ENCODE measurements at regions not wholly inside any gene's neighbourhood (a gene's known extent, or its start where the extent isn't known, plus 50 kb on each side); places are given as distances from the start of the nearest gene placed in this dataset.

GRCh38 chr15:39132954-39133600 is 447.8 kb upstream of the THBS1 start:
- Mint-ChIP-seq H3K4me1 (no peaks in the 10 kb centered on the region), H3K27me3 (peaks cover 13% of the 10 kb centered on the region), H3K36me3 (no peaks in the 10 kb centered on the region), H3K27ac (no peak overlapping the region), H3K4me3 (no peak overlapping the region), H3K9me3 (peaks cover 0 to 3% (median 0%) of the 10 kb centered on the region in 7 donors)
- Histone ChIP-seq H3K4me1 (ENCODE audit: control insufficient read depth, insufficient read depth, low read length, poor library complexity, severe bottlenecking) (no peaks in the 10 kb centered on the region), H3K9me3 (ENCODE audit: control insufficient read depth in 2 of 2, low read length in 2 of 2) (no peaks in the 10 kb centered on the region), H3K36me3 (ENCODE audit: control insufficient read depth, insufficient read depth, low read length) (no peaks in the 10 kb centered on the region), H3K4me3 (ENCODE audit: low read depth, low read length) (no peak overlapping the region), H3K27me3 (ENCODE audit: control insufficient read depth, insufficient read depth, low read length) (peaks cover 2% of the 10 kb centered on the region), H3K27ac (ENCODE audit: insufficient read depth, low read length, poor library complexity, severe bottlenecking) (no peak overlapping the region)
- ATAC-seq (ENCODE audit: low read depth in 2 of 2) (no peak), DNase-seq (no peak)

- Histone ChIP-seq H3K27me3 (ENCODE audit: control insufficient read depth, insufficient read depth, low read length) (peaks cover 2% of the 10 kb centered on the region), H3K27ac (ENCODE audit: insufficient read depth, low read length, poor library complexity, severe bottlenecking) (no peak overlapping the region), H3K4me3 (ENCODE audit: low read depth, low read length) (no peak overlapping the region), H3K36me3 (ENCODE audit: control insufficient read depth, insufficient read depth, low read length) (no peaks in the 10 kb centered on the region), H3K4me1 (ENCODE audit: control insufficient read depth, insufficient read depth, low read length, poor library complexity, severe bottlenecking) (no peaks in the 10 kb centered on the region), H3K9me3 (ENCODE audit: control insufficient read depth in 2 of 2, low read length in 2 of 2) (no peaks in the 10 kb centered on the region)
- no peak for DNase-seq
- Mint-ChIP-seq H3K4me3 (no peak overlapping the region), H3K27ac (no peak overlapping the region), H3K9me3 (peaks cover 0 to 5% (median 0%) of the 10 kb centered on the region in 7 donors), H3K27me3 (peaks cover 13% of the 10 kb centered on the region), H3K36me3 (no peaks in the 10 kb centered on the region), H3K4me1 (no peaks in the 10 kb centered on the region)
- no peak for ATAC-seq (ENCODE audit: low read depth in 2 of 2)
Measured at GRCh38 chr15:39134282-39134681, 446.6 kb upstream of the THBS1 start.

GRCh38 chr15:39135989-39136388 is 444.9 kb upstream of the THBS1 start:
- Mint-ChIP-seq H3K4me1 (no peaks in the 10 kb centered on the region), H3K9me3 (peaks cover 0 to 5% (median 0%) of the 10 kb centered on the region in 7 donors), H3K27me3 (peaks cover 13% of the 10 kb centered on the region), H3K27ac (no peak overlapping the region), H3K36me3 (no peaks in the 10 kb centered on the region), H3K4me3 (no peak overlapping the region)
- Histone ChIP-seq H3K27ac (ENCODE audit: insufficient read depth, low read length, poor library complexity, severe bottlenecking) (no peak overlapping the region), H3K36me3 (ENCODE audit: control insufficient read depth, insufficient read depth, low read length) (no peaks in the 10 kb centered on the region), H3K4me1 (ENCODE audit: control insufficient read depth, insufficient read depth, low read length, poor library complexity, severe bottlenecking) (no peaks in the 10 kb centered on the region), H3K4me3 (ENCODE audit: low read depth, low read length) (no peak overlapping the region), H3K27me3 (ENCODE audit: control insufficient read depth, insufficient read depth, low read length) (peaks cover 2% of the 10 kb centered on the region), H3K9me3 (ENCODE audit: control insufficient read depth in 2 of 2, low read length in 2 of 2) (no peaks in the 10 kb centered on the region)
- DNase-seq (no peak), ATAC-seq (ENCODE audit: low read depth in 2 of 2) (no peak)

- no peaks in the 10 kb centered on the region for H3K36me3 ChIP-seq (ENCODE audit: control insufficient read depth, insufficient read depth, low read length)
- no peak overlapping the region for H3K27ac Mint-ChIP-seq
- no peaks in the 10 kb centered on the region for H3K36me3 Mint-ChIP-seq
Measured at GRCh38 chr15:39139431-39140059, 441.3 kb upstream of the THBS1 start.

GRCh38 chr15:39140060-39140604 is 440.7 kb upstream of the THBS1 start:
- Mint-ChIP-seq H3K27ac (no peak overlapping the region), H3K9me3 (peaks cover 0 to 5% (median 0%) of the 10 kb centered on the region in 7 donors), H3K27me3 (peaks cover 7% of the 10 kb centered on the region), H3K36me3 (no peaks in the 10 kb centered on the region), H3K4me1 (no peaks in the 10 kb centered on the region), H3K4me3 (no peak overlapping the region)
- no peaks in the 10 kb centered on the region for H3K36me3 ChIP-seq (ENCODE audit: control insufficient read depth, insufficient read depth, low read length)
- DNase-seq: no peak
- H3K4me1 ChIP-seq (ENCODE audit: control insufficient read depth, insufficient read depth, low read length, poor library complexity, severe bottlenecking): no peaks in the 10 kb centered on the region
- H3K9me3 ChIP-seq (ENCODE audit: control insufficient read depth in 2 of 2, low read length in 2 of 2): no peaks in the 10 kb centered on the region
- H3K27me3 ChIP-seq (ENCODE audit: control insufficient read depth, insufficient read depth, low read length): no peaks in the 10 kb centered on the region
- ATAC-seq (ENCODE audit: low read depth in 2 of 2): no peak
- H3K27ac ChIP-seq (ENCODE audit: insufficient read depth, low read length, poor library complexity, severe bottlenecking): no peak overlapping the region
- no peak overlapping the region for H3K4me3 ChIP-seq (ENCODE audit: low read depth, low read length)

More at GRCh38 chr15:39139431-39140059, 441.3 kb upstream of the THBS1 start:
- ATAC-seq (ENCODE audit: low read depth in 2 of 2): no peak
- no peaks in the 10 kb centered on the region for H3K9me3 ChIP-seq (ENCODE audit: control insufficient read depth in 2 of 2, low read length in 2 of 2)
- no peak overlapping the region for H3K27ac ChIP-seq (ENCODE audit: insufficient read depth, low read length, poor library complexity, severe bottlenecking)
- H3K9me3 Mint-ChIP-seq: peaks cover 0 to 5% (median 0%) of the 10 kb centered on the region in 7 donors
- H3K27me3 Mint-ChIP-seq: peaks cover 8% of the 10 kb centered on the region
- no peaks in the 10 kb centered on the region for H3K27me3 ChIP-seq (ENCODE audit: control insufficient read depth, insufficient read depth, low read length)
- DNase-seq: no peak
- no peak overlapping the region for H3K4me3 ChIP-seq (ENCODE audit: low read depth, low read length)
- H3K4me1 ChIP-seq (ENCODE audit: control insufficient read depth, insufficient read depth, low read length, poor library complexity, severe bottlenecking): no peaks in the 10 kb centered on the region
- no peaks in the 10 kb centered on the region for H3K4me1 Mint-ChIP-seq
- no peak overlapping the region for H3K4me3 Mint-ChIP-seq

GRCh38 chr15:39142500-39142899 is 438.4 kb upstream of the THBS1 start:
- H3K4me3 Mint-ChIP-seq: no peak overlapping the region

GRCh38 chr15:39143479-39143878 is 437.4 kb upstream of the THBS1 start:
- Mint-ChIP-seq H3K27ac (no peak overlapping the region), H3K27me3 (no peaks in the 10 kb centered on the region), H3K36me3 (no peaks in the 10 kb centered on the region), H3K9me3 (peaks cover 0 to 2% (median 0%) of the 10 kb centered on the region in 7 donors), H3K4me3 (no peak overlapping the region), H3K4me1 (no peaks in the 10 kb centered on the region)
- H3K9me3 ChIP-seq (ENCODE audit: control insufficient read depth in 2 of 2, low read length in 2 of 2): no peaks in the 10 kb centered on the region
- no peak for ATAC-seq (ENCODE audit: low read depth in 2 of 2)
- no peak overlapping the region for H3K4me3 ChIP-seq (ENCODE audit: low read depth, low read length)
- H3K27ac ChIP-seq (ENCODE audit: insufficient read depth, low read length, poor library complexity, severe bottlenecking): no peak overlapping the region
- no peaks in the 10 kb centered on the region for H3K36me3 ChIP-seq (ENCODE audit: control insufficient read depth, insufficient read depth, low read length)
- H3K27me3 ChIP-seq (ENCODE audit: control insufficient read depth, insufficient read depth, low read length): no peaks in the 10 kb centered on the region
- no peak for DNase-seq
- no peaks in the 10 kb centered on the region for H3K4me1 ChIP-seq (ENCODE audit: control insufficient read depth, insufficient read depth, low read length, poor library complexity, severe bottlenecking)

More at GRCh38 chr15:39142500-39142899, 438.4 kb upstream of the THBS1 start:
- no peaks in the 10 kb centered on the region for H3K36me3 Mint-ChIP-seq
- no peak for DNase-seq
- no peaks in the 10 kb centered on the region for H3K4me1 Mint-ChIP-seq
- no peak overlapping the region for H3K27ac Mint-ChIP-seq
- Histone ChIP-seq H3K36me3 (ENCODE audit: control insufficient read depth, insufficient read depth, low read length) (no peaks in the 10 kb centered on the region), H3K4me3 (ENCODE audit: low read depth, low read length) (no peak overlapping the region), H3K9me3 (ENCODE audit: control insufficient read depth in 2 of 2, low read length in 2 of 2) (no peaks in the 10 kb centered on the region), H3K27ac (ENCODE audit: insufficient read depth, low read length, poor library complexity, severe bottlenecking) (no peak overlapping the region), H3K27me3 (ENCODE audit: control insufficient read depth, insufficient read depth, low read length) (no peaks in the 10 kb centered on the region), H3K4me1 (ENCODE audit: control insufficient read depth, insufficient read depth, low read length, poor library complexity, severe bottlenecking) (no peaks in the 10 kb centered on the region)
- no peaks in the 10 kb centered on the region for H3K27me3 Mint-ChIP-seq
- H3K9me3 Mint-ChIP-seq: peaks cover 0 to 4% (median 0%) of the 10 kb centered on the region in 7 donors
- no peak for ATAC-seq (ENCODE audit: low read depth in 2 of 2)

GRCh38 chr15:39144051-39144450 is 436.8 kb upstream of the THBS1 start:
- no peaks in the 10 kb centered on the region for H3K4me1 Mint-ChIP-seq
- H3K4me3 Mint-ChIP-seq: no peak overlapping the region
- H3K27me3 ChIP-seq (ENCODE audit: control insufficient read depth, insufficient read depth, low read length): no peaks in the 10 kb centered on the region
- H3K9me3 ChIP-seq (ENCODE audit: control insufficient read depth in 2 of 2, low read length in 2 of 2): no peaks in the 10 kb centered on the region
- no peaks in the 10 kb centered on the region for H3K36me3 ChIP-seq (ENCODE audit: control insufficient read depth, insufficient read depth, low read length)
- H3K27ac Mint-ChIP-seq: no peak overlapping the region
- H3K4me3 ChIP-seq (ENCODE audit: low read depth, low read length): no peak overlapping the region
- DNase-seq (no peak), ATAC-seq (ENCODE audit: low read depth in 2 of 2) (no peak)
- H3K4me1 ChIP-seq (ENCODE audit: control insufficient read depth, insufficient read depth, low read length, poor library complexity, severe bottlenecking): no peaks in the 10 kb centered on the region
- H3K9me3 Mint-ChIP-seq: peaks cover 0 to 3% (median 0%) of the 10 kb centered on the region in 7 donors
- H3K27me3 Mint-ChIP-seq: no peaks in the 10 kb centered on the region
- no peak overlapping the region for H3K27ac ChIP-seq (ENCODE audit: insufficient read depth, low read length, poor library complexity, severe bottlenecking)
- no peaks in the 10 kb centered on the region for H3K36me3 Mint-ChIP-seq
